CD14-positive monocyte (primary cell): ENCODE measurements at regions not wholly inside any gene's neighbourhood (a gene's known extent, or its start where the extent isn't known, plus 50 kb on each side); places are given as distances from the start of the nearest gene placed in this dataset.

ENCODE experiments used
- DNase-seq, 3 donors: peaks; one replicate each; pipeline ENCODE4 v3.0.0-alpha.2; 2011 to 2022
- H2AFZ ChIP-seq: 2 replicates; pipeline ENCODE4 v1.6.0; 2012; ENCODE audit warnings: mild to moderate bottlenecking, low read depth, low read length, inconsistent platforms; ENCODE audit not compliant: insufficient read depth, poor library complexity, severe bottlenecking
- H3K27ac ChIP-seq, 2 donors: 1 replicate in 1 of 2; 2 replicates in 1 of 2; pipeline ENCODE4 v1.5.1; 2012 to 2013; ENCODE audit warnings: low read length in 2 of 2, control low read depth in 1 of 2, inconsistent platforms in 1 of 2, low read depth in 1 of 2, mild to moderate bottlenecking in 1 of 2
- H3K27me3 ChIP-seq, 2 donors: one replicate each; pipeline versions ENCODE4 v1.6.0 to v1.6.1; 2011 to 2013; ENCODE audit warnings: low read length in 2 of 2; ENCODE audit not compliant: control insufficient read depth in 2 of 2, insufficient read depth in 2 of 2
- H3K36me3 ChIP-seq, 2 donors: replicated peaks in 1 of 2; 1 replicate in 1 of 2; 2 replicates in 1 of 2; pipeline versions ENCODE4 v1.5.1 to v1.6.1; 2012 to 2013; ENCODE audit warnings: low read length in 2 of 2, control low read depth in 1 of 2, inconsistent platforms in 1 of 2, mild to moderate bottlenecking in 1 of 2; ENCODE audit not compliant: insufficient read depth in 2 of 2, control insufficient read depth in 1 of 2
- H3K4me1 ChIP-seq, 2 donors: 1 replicate in 1 of 2; 2 replicates in 1 of 2; pipeline versions ENCODE4 v1.5.1 to v1.6.1; 2012 to 2013; ENCODE audit warnings: low read length in 2 of 2, control low read depth in 1 of 2, inconsistent platforms in 1 of 2, mild to moderate bottlenecking in 1 of 2, moderate library complexity in 1 of 2; ENCODE audit not compliant: insufficient read depth in 2 of 2, control insufficient read depth in 1 of 2
- H3K4me2 ChIP-seq: replicated peaks from 2 replicates; pipeline ENCODE3; 2012; ENCODE audit warnings: low read length, moderate library complexity, mild to moderate bottlenecking; ENCODE audit not compliant: poor library complexity, severe bottlenecking; ENCODE audit errors: extremely low read depth
- H3K4me3 ChIP-seq, 3 experiments: fragments of 200-600 bp in 1 of 3; sonication (generic) in 1 of 3; replicated peaks in 1 of 3; 1 replicate in 2 of 3; 2 replicates in 1 of 3; pipeline ENCODE4 v1.5.1; 2011 to 2013; ENCODE audit warnings: low read length in 3 of 3, mild to moderate bottlenecking in 3 of 3, control low read depth in 2 of 3, low read depth in 2 of 3, inconsistent platforms in 1 of 3, moderate library complexity in 1 of 3
- H3K79me2 ChIP-seq: 2 replicates; pipeline ENCODE4 v1.6.0; 2012; ENCODE audit warnings: mild to moderate bottlenecking, control low read depth, inconsistent platforms, low read length, moderate library complexity; ENCODE audit not compliant: insufficient read depth
- H3K9ac ChIP-seq: 2 replicates; pipeline ENCODE4 v1.6.0; 2017; ENCODE audit warnings: low read length, mild to moderate bottlenecking; ENCODE audit not compliant: insufficient read depth, poor library complexity, severe bottlenecking
- H3K9me3 ChIP-seq, 2 donors: replicated peaks in 1 of 2; 1 replicate in 1 of 2; 2 replicates in 1 of 2; pipeline versions ENCODE4 v1.5.1 to v1.6.1; 2012 to 2013; ENCODE audit warnings: low read length in 2 of 2, control low read depth in 1 of 2; ENCODE audit not compliant: control insufficient read depth in 1 of 2, insufficient read depth in 1 of 2
- H4K20me1 ChIP-seq: 2 replicates; pipeline ENCODE4 v1.6.0; 2012; ENCODE audit warnings: mild to moderate bottlenecking, low read length, control low read depth, moderate library complexity; ENCODE audit not compliant: insufficient read depth
- H3K27ac Mint-ChIP-seq, 7 donors: one replicate each; pipeline ENCODE4 v1.8.0; 2020; ENCODE audit warnings: mild to moderate bottlenecking in 7 of 7, mixed read lengths in 7 of 7, moderate library complexity in 6 of 7, inconsistent platforms in 2 of 7
- H3K27me3 Mint-ChIP-seq, 3 donors: one replicate each; pipeline ENCODE4 v1.8.0; 2021 to 2022; ENCODE audit warnings: low read depth in 3 of 3, mild to moderate bottlenecking in 3 of 3, mixed read lengths in 3 of 3, moderate library complexity in 3 of 3, inconsistent platforms in 1 of 3
- H3K36me3 Mint-ChIP-seq, 2 donors: one replicate each; pipeline ENCODE4 v1.8.0; 2020; ENCODE audit warnings: mixed read lengths in 2 of 2, inconsistent platforms in 1 of 2, mild to moderate bottlenecking in 1 of 2
- H3K4me1 Mint-ChIP-seq: one replicate; pipeline ENCODE4 v1.8.0; 2020; ENCODE audit warnings: mild to moderate bottlenecking, mixed read lengths
- H3K4me3 Mint-ChIP-seq, 2 donors: one replicate each; pipeline ENCODE4 v1.8.0; 2020; ENCODE audit warnings: mild to moderate bottlenecking in 2 of 2, mixed read lengths in 2 of 2, moderate library complexity in 1 of 2
- H3K9me3 Mint-ChIP-seq, 7 donors: one replicate each; pipeline ENCODE4 v1.8.0; 2020 to 2022; ENCODE audit warnings: mixed read lengths in 7 of 7, mild to moderate bottlenecking in 6 of 7, moderate library complexity in 6 of 7, inconsistent platforms in 2 of 7
- WGBS: methylation state at CpG from one replicate; pipeline ENCODE4 v1.1.5; 2013; ENCODE audit warnings: missing lambda C conversion rate; ENCODE audit not compliant: insufficient coverage; 5-methylcytosine and 5-hydroxymethylcytosine counted together
- intact Hi-C, 2 donors: fragments of 100-400 bp; cut with micrococcal nuclease; formaldehyde crosslinking; loops; one replicate each; pipeline versions ENCODE4 v1.15.0 to v1.15.1; 2023
- TF ChIP-seq, protein P1 (sequence below): fragments of 200-600 bp; IDR thresholded peaks from one replicate; pipeline ENCODE4 v1.8.0; 2022; ENCODE audit warnings: antibody characterized with exemption, mild to moderate bottlenecking

DNA sequence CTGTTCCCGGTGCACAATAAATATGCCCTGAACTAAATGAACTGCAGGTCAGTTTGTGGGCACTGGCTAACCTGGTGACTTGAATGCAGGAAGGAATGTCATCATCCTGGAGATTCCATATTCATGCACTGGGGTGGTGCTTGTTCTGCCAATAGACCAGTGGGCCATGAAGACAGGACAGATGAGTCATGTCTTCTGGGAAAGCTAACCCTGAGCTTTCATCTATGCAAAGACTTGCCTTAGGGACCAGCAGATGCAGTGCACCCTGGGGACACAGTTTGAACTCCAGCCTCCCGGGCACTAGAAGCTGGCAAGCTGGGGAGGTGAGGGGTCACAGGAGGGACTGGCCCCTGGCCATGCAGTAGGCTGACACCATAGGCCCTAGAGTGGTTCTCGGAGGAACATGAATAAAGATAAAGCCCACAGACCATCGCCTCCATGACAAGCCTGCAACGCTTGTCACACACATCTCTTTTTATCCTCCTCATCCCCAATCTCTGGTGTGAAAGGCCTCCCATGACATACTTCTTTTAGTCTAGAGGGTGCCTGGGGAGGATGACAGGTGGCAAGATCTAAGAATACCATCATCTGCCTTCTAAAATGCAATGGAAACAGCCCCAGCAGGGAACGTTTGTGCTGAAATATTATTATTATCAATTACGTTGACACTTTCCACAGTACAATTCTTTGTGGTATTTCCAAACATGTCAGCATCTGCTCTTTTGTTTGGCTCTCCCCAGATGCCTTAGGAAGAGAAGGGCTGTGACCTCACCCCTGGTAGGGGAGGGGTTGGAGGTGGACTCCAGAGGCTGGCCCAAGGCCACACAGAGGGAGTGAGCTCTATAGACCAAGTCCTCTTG is 267.4 kb upstream of the RAB6C start:
- Histone ChIP-seq H3K4me2 (no peak overlapping the region), H3K9me3 (no peaks in the 10 kb centered on the region), H3K4me1 (no peaks in the 10 kb centered on the region), H3K4me3 (no peak overlapping the region), H3K36me3 (no peaks in the 10 kb centered on the region), H3K27ac (no peak overlapping the region), H3K27me3 (no peaks in the 10 kb centered on the region), H4K20me1 (no peaks in the 10 kb centered on the region), H2AFZ (no peak overlapping the region), H3K9ac (no peak overlapping the region), H3K79me2 (no peaks in the 10 kb centered on the region)
- H3K4me1 Mint-ChIP-seq = no peaks in the 10 kb centered on the region
- intact Hi-C loops = no loop called here
- no peak overlapping the region for H3K27ac Mint-ChIP-seq
- H3K36me3 Mint-ChIP-seq = no peaks in the 10 kb centered on the region
- WGBS = 100% methylated on average over 1 of the region's 7 CpGs
- no peak for DNase-seq
- peak overlapping the region in 1 of 2 donors; percentile 24 for H3K4me3 Mint-ChIP-seq
- H3K9me3 Mint-ChIP-seq = no peaks in the 10 kb centered on the region
- TF ChIP-seq, protein P1, sequence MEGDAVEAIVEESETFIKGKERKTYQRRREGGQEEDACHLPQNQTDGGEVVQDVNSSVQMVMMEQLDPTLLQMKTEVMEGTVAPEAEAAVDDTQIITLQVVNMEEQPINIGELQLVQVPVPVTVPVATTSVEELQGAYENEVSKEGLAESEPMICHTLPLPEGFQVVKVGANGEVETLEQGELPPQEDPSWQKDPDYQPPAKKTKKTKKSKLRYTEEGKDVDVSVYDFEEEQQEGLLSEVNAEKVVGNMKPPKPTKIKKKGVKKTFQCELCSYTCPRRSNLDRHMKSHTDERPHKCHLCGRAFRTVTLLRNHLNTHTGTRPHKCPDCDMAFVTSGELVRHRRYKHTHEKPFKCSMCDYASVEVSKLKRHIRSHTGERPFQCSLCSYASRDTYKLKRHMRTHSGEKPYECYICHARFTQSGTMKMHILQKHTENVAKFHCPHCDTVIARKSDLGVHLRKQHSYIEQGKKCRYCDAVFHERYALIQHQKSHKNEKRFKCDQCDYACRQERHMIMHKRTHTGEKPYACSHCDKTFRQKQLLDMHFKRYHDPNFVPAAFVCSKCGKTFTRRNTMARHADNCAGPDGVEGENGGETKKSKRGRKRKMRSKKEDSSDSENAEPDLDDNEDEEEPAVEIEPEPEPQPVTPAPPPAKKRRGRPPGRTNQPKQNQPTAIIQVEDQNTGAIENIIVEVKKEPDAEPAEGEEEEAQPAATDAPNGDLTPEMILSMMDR = no peak
- peaks cover 0 to 8% (median 3%) of the 10 kb centered on the region in 3 donors for H3K27me3 Mint-ChIP-seq

DNA sequence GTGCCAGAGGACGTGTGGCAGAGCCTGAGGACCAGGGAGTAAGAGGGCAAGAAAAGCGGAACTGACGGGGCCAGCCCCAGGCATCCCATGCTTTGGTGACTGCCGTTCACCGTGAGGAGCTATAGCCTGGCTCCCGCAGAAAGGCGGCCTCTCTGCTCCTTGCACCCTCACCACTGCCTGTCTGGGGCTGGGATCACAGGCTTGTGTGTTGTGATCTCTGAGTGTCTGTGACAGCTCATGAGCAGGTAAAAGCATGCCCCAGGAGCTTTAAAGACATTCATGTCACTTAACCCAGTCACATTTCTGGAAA is 266.8 kb upstream of the RAB6C start:
- no peak for DNase-seq
- 56% methylated on average over 1 of the region's 7 CpGs for WGBS
- peaks cover 3 to 8% (median 3%) of the 10 kb centered on the region in 3 donors for H3K27me3 Mint-ChIP-seq
- Histone ChIP-seq H3K9ac (no peak overlapping the region), H3K4me2 (no peak overlapping the region), H3K27me3 (no peaks in the 10 kb centered on the region), H3K36me3 (no peaks in the 10 kb centered on the region), H3K79me2 (no peaks in the 10 kb centered on the region), H3K4me1 (no peaks in the 10 kb centered on the region), H2AFZ (no peak overlapping the region), H4K20me1 (no peaks in the 10 kb centered on the region), H3K27ac (no peak overlapping the region), H3K4me3 (no peak overlapping the region), H3K9me3 (no peaks in the 10 kb centered on the region)
- TF ChIP-seq, protein P1 = no peak
- H3K27ac Mint-ChIP-seq = no peak overlapping the region
- intact Hi-C loops = no loop called here
- H3K36me3 Mint-ChIP-seq = no peaks in the 10 kb centered on the region
- no peaks in the 10 kb centered on the region for H3K9me3 Mint-ChIP-seq
- H3K4me1 Mint-ChIP-seq = no peaks in the 10 kb centered on the region
- peak overlapping the region in 1 of 2 donors; percentile 24 for H3K4me3 Mint-ChIP-seq
